ENCODE measurements at regions not wholly inside any gene's neighbourhood (a gene's known extent, or its start where the extent isn't known, plus 50 kb on each side); places are given as distances from the start of the nearest gene placed in this dataset.

DNA sequence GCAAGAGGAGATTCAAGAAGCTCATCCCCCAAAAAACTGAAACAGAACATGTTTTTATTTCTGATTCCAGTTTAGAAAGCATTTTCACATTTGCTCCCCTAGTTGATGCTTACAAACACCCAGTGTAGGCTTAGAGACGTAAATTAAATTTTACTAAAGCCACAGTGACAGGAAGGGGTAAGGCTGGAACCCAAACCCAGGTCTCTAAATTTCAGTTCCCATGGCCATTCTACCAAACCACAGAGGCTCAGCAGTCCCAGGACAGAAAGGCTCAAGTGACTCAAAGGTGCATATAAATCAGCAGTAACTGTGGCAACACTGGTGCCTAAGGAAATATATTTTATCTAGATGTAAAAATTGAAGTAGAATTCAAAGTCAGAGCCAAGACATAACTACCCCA is 128.7 kb downstream of the CEP120 start (continued):
- TF ChIP-seq YY1 (IDR thresholded peaks at IDR 0.05; ENCODE audit: low read depth, low read length) (no peak), SIRT6 (IDR thresholded peaks at IDR 0.05; ENCODE audit: low read length) (no peak), PHF8 (conservative IDR thresholded peaks at IDR 0.05; ENCODE audit: low read depth, low read length) (no peak), TAF1 (IDR thresholded peaks at IDR 0.05; ENCODE audit: low read depth, low read length) (no peak)
